SK-N-SH treated with all-trans-retinoic acid at 6 μM for 48 hours (cell line): ENCODE measurements at regions not wholly inside any gene's neighbourhood (a gene's known extent, or its start where the extent isn't known, plus 50 kb on each side); places are given as distances from the start of the nearest gene placed in this dataset.
"Not testable (repeated sequence)": the region's sequence is repeated elsewhere in the genome, so short reads cannot be mapped to it uniquely, and the experiment has no call there.

Source experiments
- ATAC-seq: fragments of 200-7000 bp; cut with Tn5 transposase; 3 replicates; pipeline ENCODE4 v1.9.1; 2020; ENCODE audit warnings: mild to moderate bottlenecking, moderate library complexity
- ARNTL ChIP-seq: fragments of 450-650 bp; formaldehyde crosslinking; IDR thresholded peaks from 2 replicates; pipeline ENCODE4 v1.5.0; 2020; ENCODE audit warnings: low read depth, mild to moderate bottlenecking, moderate library complexity, borderline replicate concordance
- BACH2 ChIP-seq: fragments of 250-450 bp; sonication (Bioruptor Pico); IDR thresholded peaks from 2 replicates; pipeline ENCODE4 v1.9.0; 2021; ENCODE audit warnings: mild to moderate bottlenecking, borderline replicate concordance
- CSDC2 ChIP-seq: fragments of 250-450 bp; sonication (Bioruptor Pico); IDR thresholded peaks from 2 replicates; pipeline ENCODE4 v1.5.0; 2020; ENCODE audit warnings: mild to moderate bottlenecking, moderate library complexity
- ESRRG ChIP-seq: fragments of 250-450 bp; sonication (Bioruptor Pico); IDR thresholded peaks from 2 replicates; pipeline ENCODE4 v1.6.1; 2021; ENCODE audit warnings: mild to moderate bottlenecking
- GLIS3 ChIP-seq: fragments of 250-450 bp; sonication (Bioruptor Pico); IDR thresholded peaks from 2 replicates; pipeline ENCODE4 v1.5.0; 2020; ENCODE audit warnings: mild to moderate bottlenecking, moderate library complexity
- PPARA ChIP-seq: fragments of 250-450 bp; sonication (Bioruptor Pico); IDR thresholded peaks from 2 replicates; pipeline ENCODE4 v1.5.0; 2020; ENCODE audit warnings: mild to moderate bottlenecking, borderline replicate concordance
- RARB ChIP-seq: fragments of 250-450 bp; sonication (Bioruptor Pico); IDR thresholded peaks from 2 replicates; pipeline ENCODE4 v1.8.0; 2021; ENCODE audit warnings: mild to moderate bottlenecking, moderate library complexity
- SNAI2 ChIP-seq: fragments of 250-450 bp; sonication (Bioruptor Pico); IDR thresholded peaks from 2 replicates; pipeline ENCODE4 v1.5.0; 2020; ENCODE audit warnings: mild to moderate bottlenecking, moderate library complexity
- TCF4 ChIP-seq: fragments of 250-450 bp; sonication (Bioruptor Pico); IDR thresholded peaks from 2 replicates; pipeline ENCODE4 v1.8.0; 2021; ENCODE audit warnings: mild to moderate bottlenecking, moderate library complexity, borderline replicate concordance
- TOX ChIP-seq: fragments of 250-450 bp; sonication (Bioruptor Pico); IDR thresholded peaks from 2 replicates; pipeline ENCODE4 v1.8.0; 2021; ENCODE audit warnings: mild to moderate bottlenecking, moderate library complexity, borderline replicate concordance
- TSHZ2 ChIP-seq: fragments of 250-450 bp; sonication (Bioruptor Pico); IDR thresholded peaks from 2 replicates; pipeline ENCODE4 v1.5.0; 2020; ENCODE audit warnings: mild to moderate bottlenecking, moderate library complexity
- ZC3H10 ChIP-seq: fragments of 250-450 bp; sonication (Bioruptor Pico); IDR thresholded peaks from 2 replicates; pipeline ENCODE4 v1.5.1; 2021; ENCODE audit warnings: mild to moderate bottlenecking, moderate library complexity
- ZFP3 ChIP-seq: fragments of 250-450 bp; sonication (Bioruptor Pico); IDR thresholded peaks from 2 replicates; pipeline ENCODE4 v1.5.0; 2020; ENCODE audit warnings: mild to moderate bottlenecking, moderate library complexity
- ZNF565 ChIP-seq: fragments of 450-650 bp; formaldehyde crosslinking; conservative IDR thresholded peaks from 2 replicates; pipeline ENCODE4 v1.5.0; 2020; ENCODE audit warnings: low read depth, mild to moderate bottlenecking, moderate library complexity
- ZNF70 ChIP-seq: fragments of 450-650 bp; formaldehyde crosslinking; IDR thresholded peaks from 2 replicates; pipeline ENCODE4 v1.5.0; 2020; ENCODE audit warnings: mild to moderate bottlenecking, moderate library complexity
- ZNF8 ChIP-seq: fragments of 450-650 bp; formaldehyde crosslinking; IDR thresholded peaks from 2 replicates; pipeline ENCODE4 v1.5.0; 2020; ENCODE audit warnings: mild to moderate bottlenecking, moderate library complexity
- TF ChIP-seq, protein P1 (sequence below): fragments of 250-450 bp; sonication (Bioruptor Pico); IDR thresholded peaks from 2 replicates; pipeline ENCODE4 v1.8.0; 2021; ENCODE audit warnings: low read depth, mild to moderate bottlenecking, moderate library complexity, borderline replicate concordance
- TF ChIP-seq, protein P2 (sequence below): fragments of 250-450 bp; sonication (Bioruptor Pico); IDR thresholded peaks from 2 replicates; pipeline ENCODE4 v1.8.0; 2020; ENCODE audit warnings: mild to moderate bottlenecking, moderate library complexity, borderline replicate concordance
- TF ChIP-seq, protein P3 (sequence below): fragments of 250-450 bp; sonication (Bioruptor Pico); IDR thresholded peaks from 2 replicates; pipeline ENCODE4 v1.5.1; 2021; ENCODE audit warnings: mild to moderate bottlenecking, moderate library complexity
- TF ChIP-seq, protein P4 (sequence below): fragments of 250-450 bp; sonication (Bioruptor Pico); IDR thresholded peaks from 2 replicates; pipeline ENCODE4 v1.5.1; 2020; ENCODE audit warnings: low read depth, mild to moderate bottlenecking, moderate library complexity

DNA sequence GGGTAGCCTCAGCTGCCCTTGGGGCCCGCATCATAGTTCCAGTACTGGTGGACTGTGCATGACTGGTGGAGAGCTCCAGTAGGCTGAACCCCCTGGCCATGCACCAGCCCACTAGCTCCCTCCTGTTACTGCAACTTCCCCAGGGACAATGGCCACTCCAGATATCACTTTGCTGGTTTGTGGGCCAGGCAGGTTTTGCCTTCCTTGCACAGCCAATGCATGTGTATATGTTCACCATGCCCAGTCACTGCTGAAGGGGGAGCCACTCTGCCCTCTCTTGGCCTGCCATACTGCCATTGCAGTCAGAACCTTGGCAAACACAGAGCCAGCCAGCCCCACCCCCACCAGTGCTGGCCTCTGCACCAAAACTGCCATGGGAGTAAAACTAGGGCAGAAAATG is 2095.3 kb upstream of the RAG2 start:
- TF ChIP-seq RARB (no peak), ZNF8 (no peak), ARNTL (CRISPR knock-in tag) (no peak), PPARA (CRISPR knock-in tag) (no peak), BACH2 (no peak), GLIS3 (CRISPR knock-in tag) (no peak), CSDC2 (CRISPR knock-in tag) (no peak), ZNF565 (no peak), ESRRG (CRISPR knock-in tag) (no peak), ZC3H10 (no peak), TOX (CRISPR knock-in tag) (no peak), ZNF70 (no peak), TSHZ2 (CRISPR knock-in tag) (no peak), SNAI2 (CRISPR knock-in tag) (no peak)
- TF ChIP-seq, protein P1, sequence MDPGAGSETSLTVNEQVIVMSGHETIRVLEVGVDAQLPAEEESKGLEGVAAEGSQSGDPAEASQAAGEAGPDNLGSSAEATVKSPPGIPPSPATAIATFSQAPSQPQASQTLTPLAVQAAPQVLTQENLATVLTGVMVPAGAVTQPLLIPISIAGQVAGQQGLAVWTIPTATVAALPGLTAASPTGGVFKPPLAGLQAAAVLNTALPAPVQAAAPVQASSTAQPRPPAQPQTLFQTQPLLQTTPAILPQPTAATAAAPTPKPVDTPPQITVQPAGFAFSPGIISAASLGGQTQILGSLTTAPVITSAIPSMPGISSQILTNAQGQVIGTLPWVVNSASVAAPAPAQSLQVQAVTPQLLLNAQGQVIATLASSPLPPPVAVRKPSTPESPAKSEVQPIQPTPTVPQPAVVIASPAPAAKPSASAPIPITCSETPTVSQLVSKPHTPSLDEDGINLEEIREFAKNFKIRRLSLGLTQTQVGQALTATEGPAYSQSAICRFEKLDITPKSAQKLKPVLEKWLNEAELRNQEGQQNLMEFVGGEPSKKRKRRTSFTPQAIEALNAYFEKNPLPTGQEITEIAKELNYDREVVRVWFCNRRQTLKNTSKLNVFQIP (CRISPR knock-in tag): no peak
- TF ChIP-seq, protein P2, sequence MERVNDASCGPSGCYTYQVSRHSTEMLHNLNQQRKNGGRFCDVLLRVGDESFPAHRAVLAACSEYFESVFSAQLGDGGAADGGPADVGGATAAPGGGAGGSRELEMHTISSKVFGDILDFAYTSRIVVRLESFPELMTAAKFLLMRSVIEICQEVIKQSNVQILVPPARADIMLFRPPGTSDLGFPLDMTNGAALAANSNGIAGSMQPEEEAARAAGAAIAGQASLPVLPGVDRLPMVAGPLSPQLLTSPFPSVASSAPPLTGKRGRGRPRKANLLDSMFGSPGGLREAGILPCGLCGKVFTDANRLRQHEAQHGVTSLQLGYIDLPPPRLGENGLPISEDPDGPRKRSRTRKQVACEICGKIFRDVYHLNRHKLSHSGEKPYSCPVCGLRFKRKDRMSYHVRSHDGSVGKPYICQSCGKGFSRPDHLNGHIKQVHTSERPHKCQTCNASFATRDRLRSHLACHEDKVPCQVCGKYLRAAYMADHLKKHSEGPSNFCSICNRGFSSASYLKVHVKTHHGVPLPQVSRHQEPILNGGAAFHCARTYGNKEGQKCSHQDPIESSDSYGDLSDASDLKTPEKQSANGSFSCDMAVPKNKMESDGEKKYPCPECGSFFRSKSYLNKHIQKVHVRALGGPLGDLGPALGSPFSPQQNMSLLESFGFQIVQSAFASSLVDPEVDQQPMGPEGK (CRISPR knock-in tag): no peak
- ATAC-seq: no peak

GRCh38 chr11:38690211-38690610 is 2092.2 kb upstream of the RAG2 start:
- not testable (repeated sequence) for ATAC-seq

GRCh38 chr11:38687008-38687407 is 2089.0 kb upstream of the RAG2 start:
- ATAC-seq: no peak
- TF ChIP-seq, protein P3, sequence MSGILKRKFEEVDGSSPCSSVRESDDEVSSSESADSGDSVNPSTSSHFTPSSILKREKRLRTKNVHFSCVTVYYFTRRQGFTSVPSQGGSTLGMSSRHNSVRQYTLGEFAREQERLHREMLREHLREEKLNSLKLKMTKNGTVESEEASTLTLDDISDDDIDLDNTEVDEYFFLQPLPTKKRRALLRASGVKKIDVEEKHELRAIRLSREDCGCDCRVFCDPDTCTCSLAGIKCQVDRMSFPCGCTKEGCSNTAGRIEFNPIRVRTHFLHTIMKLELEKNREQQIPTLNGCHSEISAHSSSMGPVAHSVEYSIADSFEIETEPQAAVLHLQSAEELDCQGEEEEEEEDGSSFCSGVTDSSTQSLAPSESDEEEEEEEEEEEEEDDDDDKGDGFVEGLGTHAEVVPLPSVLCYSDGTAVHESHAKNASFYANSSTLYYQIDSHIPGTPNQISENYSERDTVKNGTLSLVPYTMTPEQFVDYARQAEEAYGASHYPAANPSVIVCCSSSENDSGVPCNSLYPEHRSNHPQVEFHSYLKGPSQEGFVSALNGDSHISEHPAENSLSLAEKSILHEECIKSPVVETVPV (CRISPR knock-in tag): no peak
- no peak for TF ChIP-seq TCF4
- TF ChIP-seq ARNTL (CRISPR knock-in tag): no peak
- TF ChIP-seq, protein P2 (CRISPR knock-in tag): no peak
- no peak for TF ChIP-seq ZFP3 (CRISPR knock-in tag)
- no peak for TF ChIP-seq TOX (CRISPR knock-in tag)
- TF ChIP-seq, protein P4, sequence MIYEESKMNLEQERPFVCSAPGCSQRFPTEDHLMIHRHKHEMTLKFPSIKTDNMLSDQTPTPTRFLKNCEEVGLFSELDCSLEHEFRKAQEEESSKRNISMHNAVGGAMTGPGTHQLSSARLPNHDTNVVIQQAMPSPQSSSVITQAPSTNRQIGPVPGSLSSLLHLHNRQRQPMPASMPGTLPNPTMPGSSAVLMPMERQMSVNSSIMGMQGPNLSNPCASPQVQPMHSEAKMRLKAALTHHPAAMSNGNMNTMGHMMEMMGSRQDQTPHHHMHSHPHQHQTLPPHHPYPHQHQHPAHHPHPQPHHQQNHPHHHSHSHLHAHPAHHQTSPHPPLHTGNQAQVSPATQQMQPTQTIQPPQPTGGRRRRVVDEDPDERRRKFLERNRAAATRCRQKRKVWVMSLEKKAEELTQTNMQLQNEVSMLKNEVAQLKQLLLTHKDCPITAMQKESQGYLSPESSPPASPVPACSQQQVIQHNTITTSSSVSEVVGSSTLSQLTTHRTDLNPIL (CRISPR knock-in tag): no peak
- no peak for TF ChIP-seq PPARA (CRISPR knock-in tag)
